ENCODE measurements at regions not wholly inside any gene's neighbourhood (a gene's known extent, or its start where the extent isn't known, plus 50 kb on each side); places are given as distances from the start of the nearest gene placed in this dataset.

DNA sequence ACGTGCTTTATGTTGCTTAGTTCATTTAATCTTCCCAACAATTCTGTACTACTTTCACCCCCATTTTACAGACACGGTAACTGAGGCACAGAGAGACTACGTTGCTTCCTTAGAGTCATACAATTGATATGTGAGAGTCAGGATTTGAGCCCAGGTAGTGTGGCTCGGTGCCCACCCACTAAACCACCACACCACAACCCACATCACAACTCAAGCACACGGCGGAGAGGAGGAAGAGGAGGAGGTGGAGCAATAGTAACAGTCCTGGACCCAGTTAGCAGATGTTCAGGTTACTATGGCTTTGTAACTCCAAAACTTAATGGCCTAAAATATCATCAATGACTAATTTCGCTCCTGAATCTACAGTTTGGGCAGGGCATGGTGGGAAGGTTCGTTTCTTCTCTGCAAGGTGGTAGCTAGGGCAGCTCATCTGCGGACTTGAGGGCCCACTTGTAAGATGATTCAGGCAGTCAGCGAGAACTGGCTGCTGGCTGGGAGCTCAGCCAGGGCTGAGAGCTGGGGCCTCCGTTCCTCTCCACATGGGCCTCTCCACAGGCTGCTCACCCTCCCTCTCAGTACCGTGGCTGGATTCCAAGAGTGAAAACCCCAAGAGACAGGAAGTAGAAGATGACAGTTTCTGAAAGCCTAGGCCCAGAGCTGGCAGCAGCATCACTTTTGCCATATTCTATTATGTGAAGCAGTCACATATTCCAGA, 167.1 kb downstream of the ZFP36L2 start:
- H3K4me1 ChIP-seq (ENCODE audit: insufficient read depth): peaks cover 7% of the 10 kb centered on the region
- H3K4me3 ChIP-seq: no peak overlapping the region
- no peaks in the 10 kb centered on the region for H3F3A ChIP-seq (replicated peaks; ENCODE audit: low read depth)
- H4K20me1 ChIP-seq (replicated peaks; ENCODE audit: insufficient read depth): no peaks in the 10 kb centered on the region
- H2AFZ ChIP-seq: no peak overlapping the region
- Mint-ChIP-seq H3K27ac (no peak overlapping the region; the same call in 1 of the 2 replicates), H3K27me3 (ENCODE audit: insufficient read depth, low read depth, poor library complexity) (peaks cover 17% of the 10 kb centered on the region), H3K4me3 (no peak overlapping the region), H3K36me3 (ENCODE audit: low read depth) (peaks cover 8% of the 10 kb centered on the region), H3K4me1 (peaks cover 20% of the 10 kb centered on the region), H3K9me3 (peaks cover 22% of the 10 kb centered on the region)
- no peak overlapping the region for H3K27ac ChIP-seq (ENCODE audit: low read depth)
- H3K27me3 ChIP-seq (ENCODE audit: insufficient read depth): no peaks in the 10 kb centered on the region
- no peaks in the 10 kb centered on the region for H3K79me2 ChIP-seq (replicated peaks; ENCODE audit: insufficient read depth)
- H3K36me3 ChIP-seq (ENCODE audit: insufficient read depth): peaks cover 5% of the 10 kb centered on the region
- no peak for ATAC-seq
- TF ChIP-seq NANOG (IDR thresholded peaks at IDR 0.05; ENCODE audit: borderline replicate concordance): no peak
- TF ChIP-seq, protein P1, sequence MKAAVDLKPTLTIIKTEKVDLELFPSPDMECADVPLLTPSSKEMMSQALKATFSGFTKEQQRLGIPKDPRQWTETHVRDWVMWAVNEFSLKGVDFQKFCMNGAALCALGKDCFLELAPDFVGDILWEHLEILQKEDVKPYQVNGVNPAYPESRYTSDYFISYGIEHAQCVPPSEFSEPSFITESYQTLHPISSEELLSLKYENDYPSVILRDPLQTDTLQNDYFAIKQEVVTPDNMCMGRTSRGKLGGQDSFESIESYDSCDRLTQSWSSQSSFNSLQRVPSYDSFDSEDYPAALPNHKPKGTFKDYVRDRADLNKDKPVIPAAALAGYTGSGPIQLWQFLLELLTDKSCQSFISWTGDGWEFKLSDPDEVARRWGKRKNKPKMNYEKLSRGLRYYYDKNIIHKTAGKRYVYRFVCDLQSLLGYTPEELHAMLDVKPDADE (IDR thresholded peaks at IDR 0.05): no peak
- TF ChIP-seq, protein P2, sequence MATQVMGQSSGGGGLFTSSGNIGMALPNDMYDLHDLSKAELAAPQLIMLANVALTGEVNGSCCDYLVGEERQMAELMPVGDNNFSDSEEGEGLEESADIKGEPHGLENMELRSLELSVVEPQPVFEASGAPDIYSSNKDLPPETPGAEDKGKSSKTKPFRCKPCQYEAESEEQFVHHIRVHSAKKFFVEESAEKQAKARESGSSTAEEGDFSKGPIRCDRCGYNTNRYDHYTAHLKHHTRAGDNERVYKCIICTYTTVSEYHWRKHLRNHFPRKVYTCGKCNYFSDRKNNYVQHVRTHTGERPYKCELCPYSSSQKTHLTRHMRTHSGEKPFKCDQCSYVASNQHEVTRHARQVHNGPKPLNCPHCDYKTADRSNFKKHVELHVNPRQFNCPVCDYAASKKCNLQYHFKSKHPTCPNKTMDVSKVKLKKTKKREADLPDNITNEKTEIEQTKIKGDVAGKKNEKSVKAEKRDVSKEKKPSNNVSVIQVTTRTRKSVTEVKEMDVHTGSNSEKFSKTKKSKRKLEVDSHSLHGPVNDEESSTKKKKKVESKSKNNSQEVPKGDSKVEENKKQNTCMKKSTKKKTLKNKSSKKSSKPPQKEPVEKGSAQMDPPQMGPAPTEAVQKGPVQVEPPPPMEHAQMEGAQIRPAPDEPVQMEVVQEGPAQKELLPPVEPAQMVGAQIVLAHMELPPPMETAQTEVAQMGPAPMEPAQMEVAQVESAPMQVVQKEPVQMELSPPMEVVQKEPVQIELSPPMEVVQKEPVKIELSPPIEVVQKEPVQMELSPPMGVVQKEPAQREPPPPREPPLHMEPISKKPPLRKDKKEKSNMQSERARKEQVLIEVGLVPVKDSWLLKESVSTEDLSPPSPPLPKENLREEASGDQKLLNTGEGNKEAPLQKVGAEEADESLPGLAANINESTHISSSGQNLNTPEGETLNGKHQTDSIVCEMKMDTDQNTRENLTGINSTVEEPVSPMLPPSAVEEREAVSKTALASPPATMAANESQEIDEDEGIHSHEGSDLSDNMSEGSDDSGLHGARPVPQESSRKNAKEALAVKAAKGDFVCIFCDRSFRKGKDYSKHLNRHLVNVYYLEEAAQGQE (IDR thresholded peaks at IDR 0.05; ENCODE audit: unreplicated experiment): no peak
- TF ChIP-seq, protein P3, sequence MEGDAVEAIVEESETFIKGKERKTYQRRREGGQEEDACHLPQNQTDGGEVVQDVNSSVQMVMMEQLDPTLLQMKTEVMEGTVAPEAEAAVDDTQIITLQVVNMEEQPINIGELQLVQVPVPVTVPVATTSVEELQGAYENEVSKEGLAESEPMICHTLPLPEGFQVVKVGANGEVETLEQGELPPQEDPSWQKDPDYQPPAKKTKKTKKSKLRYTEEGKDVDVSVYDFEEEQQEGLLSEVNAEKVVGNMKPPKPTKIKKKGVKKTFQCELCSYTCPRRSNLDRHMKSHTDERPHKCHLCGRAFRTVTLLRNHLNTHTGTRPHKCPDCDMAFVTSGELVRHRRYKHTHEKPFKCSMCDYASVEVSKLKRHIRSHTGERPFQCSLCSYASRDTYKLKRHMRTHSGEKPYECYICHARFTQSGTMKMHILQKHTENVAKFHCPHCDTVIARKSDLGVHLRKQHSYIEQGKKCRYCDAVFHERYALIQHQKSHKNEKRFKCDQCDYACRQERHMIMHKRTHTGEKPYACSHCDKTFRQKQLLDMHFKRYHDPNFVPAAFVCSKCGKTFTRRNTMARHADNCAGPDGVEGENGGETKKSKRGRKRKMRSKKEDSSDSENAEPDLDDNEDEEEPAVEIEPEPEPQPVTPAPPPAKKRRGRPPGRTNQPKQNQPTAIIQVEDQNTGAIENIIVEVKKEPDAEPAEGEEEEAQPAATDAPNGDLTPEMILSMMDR (conservative IDR thresholded peaks at IDR 0.05; ENCODE audit: low read depth in 2 of 2): no peak
- no peak for TF ChIP-seq JUNB (IDR thresholded peaks at IDR 0.05; ENCODE audit: unreplicated experiment)
- TF ChIP-seq ZNF114 (CRISPR knock-in tag; IDR thresholded peaks at IDR 0.05): no peak
- TF ChIP-seq, protein P4, sequence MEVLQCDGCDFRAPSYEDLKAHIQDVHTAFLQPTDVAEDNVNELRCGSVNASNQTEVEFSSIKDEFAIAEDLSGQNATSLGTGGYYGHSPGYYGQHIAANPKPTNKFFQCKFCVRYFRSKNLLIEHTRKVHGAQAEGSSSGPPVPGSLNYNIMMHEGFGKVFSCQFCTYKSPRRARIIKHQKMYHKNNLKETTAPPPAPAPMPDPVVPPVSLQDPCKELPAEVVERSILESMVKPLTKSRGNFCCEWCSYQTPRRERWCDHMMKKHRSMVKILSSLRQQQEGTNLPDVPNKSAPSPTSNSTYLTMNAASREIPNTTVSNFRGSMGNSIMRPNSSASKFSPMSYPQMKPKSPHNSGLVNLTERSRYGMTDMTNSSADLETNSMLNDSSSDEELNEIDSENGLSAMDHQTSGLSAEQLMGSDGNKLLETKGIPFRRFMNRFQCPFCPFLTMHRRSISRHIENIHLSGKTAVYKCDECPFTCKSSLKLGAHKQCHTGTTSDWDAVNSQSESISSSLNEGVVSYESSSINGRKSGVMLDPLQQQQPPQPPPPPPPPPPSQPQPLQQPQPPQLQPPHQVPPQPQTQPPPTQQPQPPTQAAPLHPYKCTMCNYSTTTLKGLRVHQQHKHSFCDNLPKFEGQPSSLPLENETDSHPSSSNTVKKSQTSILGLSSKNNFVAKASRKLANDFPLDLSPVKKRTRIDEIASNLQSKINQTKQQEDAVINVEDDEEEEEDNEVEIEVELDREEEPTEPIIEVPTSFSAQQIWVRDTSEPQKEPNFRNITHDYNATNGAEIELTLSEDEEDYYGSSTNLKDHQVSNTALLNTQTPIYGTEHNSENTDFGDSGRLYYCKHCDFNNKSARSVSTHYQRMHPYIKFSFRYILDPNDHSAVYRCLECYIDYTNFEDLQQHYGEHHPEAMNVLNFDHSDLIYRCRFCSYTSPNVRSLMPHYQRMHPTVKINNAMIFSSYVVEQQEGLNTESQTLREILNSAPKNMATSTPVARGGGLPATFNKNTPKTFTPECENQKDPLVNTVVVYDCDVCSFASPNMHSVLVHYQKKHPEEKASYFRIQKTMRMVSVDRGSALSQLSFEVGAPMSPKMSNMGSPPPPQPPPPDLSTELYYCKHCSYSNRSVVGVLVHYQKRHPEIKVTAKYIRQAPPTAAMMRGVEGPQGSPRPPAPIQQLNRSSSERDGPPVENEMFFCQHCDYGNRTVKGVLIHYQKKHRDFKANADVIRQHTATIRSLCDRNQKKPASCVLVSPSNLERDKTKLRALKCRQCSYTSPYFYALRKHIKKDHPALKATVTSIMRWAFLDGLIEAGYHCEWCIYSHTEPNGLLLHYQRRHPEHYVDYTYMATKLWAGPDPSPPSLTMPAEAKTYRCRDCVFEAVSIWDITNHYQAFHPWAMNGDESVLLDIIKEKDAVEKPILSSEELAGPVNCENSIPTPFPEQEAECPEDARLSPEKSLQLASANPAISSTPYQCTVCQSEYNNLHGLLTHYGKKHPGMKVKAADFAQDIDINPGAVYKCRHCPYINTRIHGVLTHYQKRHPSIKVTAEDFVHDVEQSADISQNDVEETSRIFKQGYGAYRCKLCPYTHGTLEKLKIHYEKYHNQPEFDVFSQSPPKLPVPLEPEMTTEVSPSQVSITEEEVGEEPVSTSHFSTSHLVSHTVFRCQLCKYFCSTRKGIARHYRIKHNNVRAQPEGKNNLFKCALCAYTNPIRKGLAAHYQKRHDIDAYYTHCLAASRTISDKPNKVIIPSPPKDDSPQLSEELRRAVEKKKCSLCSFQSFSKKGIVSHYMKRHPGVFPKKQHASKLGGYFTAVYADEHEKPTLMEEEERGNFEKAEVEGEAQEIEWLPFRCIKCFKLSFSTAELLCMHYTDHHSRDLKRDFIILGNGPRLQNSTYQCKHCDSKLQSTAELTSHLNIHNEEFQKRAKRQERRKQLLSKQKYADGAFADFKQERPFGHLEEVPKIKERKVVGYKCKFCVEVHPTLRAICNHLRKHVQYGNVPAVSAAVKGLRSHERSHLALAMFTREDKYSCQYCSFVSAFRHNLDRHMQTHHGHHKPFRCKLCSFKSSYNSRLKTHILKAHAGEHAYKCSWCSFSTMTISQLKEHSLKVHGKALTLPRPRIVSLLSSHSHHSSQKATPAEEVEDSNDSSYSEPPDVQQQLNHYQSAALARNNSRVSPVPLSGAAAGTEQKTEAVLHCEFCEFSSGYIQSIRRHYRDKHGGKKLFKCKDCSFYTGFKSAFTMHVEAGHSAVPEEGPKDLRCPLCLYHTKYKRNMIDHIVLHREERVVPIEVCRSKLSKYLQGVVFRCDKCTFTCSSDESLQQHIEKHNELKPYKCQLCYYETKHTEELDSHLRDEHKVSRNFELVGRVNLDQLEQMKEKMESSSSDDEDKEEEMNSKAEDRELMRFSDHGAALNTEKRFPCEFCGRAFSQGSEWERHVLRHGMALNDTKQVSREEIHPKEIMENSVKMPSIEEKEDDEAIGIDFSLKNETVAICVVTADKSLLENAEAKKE (CRISPR knock-in tag; IDR thresholded peaks at IDR 0.05): no peak
- TF ChIP-seq EZH2 (IDR thresholded peaks at IDR 0.05; ENCODE audit: low read depth, unreplicated experiment): no peak
- no peak for TF ChIP-seq ZNF331 (CRISPR knock-in tag; IDR thresholded peaks at IDR 0.05; ENCODE audit: low read depth)
- no peak for TF ChIP-seq EZH2phosphoT487 (IDR thresholded peaks at IDR 0.05; ENCODE audit: unreplicated experiment)
- no peak for TF ChIP-seq POLR2AphosphoS5 (IDR thresholded peaks at IDR 0.05; ENCODE audit: low read depth)
- TF ChIP-seq CREB1 (CRISPR knock-in tag; IDR thresholded peaks at IDR 0.05; ENCODE audit: low read depth): no peak
- no peak for TF ChIP-seq STAT1 (IDR thresholded peaks at IDR 0.05; ENCODE audit: unreplicated experiment)
- H3K9me2 ChIP-seq (ENCODE audit: insufficient read depth): no peaks in the 10 kb centered on the region
- H3K4me2 ChIP-seq: no peak overlapping the region
- DNase-seq (ENCODE audit: low spot score): no peak

Data from GM23338 (cell line).